ENCODE measurements at regions not wholly inside any gene's neighbourhood (a gene's known extent, or its start where the extent isn't known, plus 50 kb on each side); places are given as distances from the start of the nearest gene placed in this dataset.

DNA sequence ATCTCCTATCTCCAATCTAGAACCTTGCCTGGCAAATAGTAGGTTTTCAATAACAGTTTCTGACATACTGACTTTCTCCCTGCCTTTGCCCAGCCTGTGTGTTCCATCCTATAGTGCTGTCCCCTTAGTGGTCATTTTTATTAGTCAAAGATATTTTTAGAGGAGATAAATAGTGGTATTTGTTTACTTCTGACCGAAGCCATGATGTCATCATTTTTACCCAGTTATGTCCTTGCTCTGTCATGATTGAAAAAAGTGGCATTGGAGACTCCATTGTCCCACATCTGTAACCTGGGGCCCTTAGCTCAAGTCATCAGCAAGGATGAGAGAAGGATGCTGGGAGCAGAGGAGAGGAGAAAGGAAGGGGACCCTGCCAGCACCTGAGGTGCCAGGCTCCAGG lies 80.6 kb upstream of the ATP2B2 start:
- Histone ChIP-seq H3K27ac (ENCODE audit: low read depth in 2 of 2, low read length in 2 of 2) (no peak overlapping the region), H3K4me3 (ENCODE audit: low read length in 3 of 3) (no peak overlapping the region), H3K9me3 (ENCODE audit: control insufficient read depth in 2 of 3, insufficient read depth in 1 of 3, low read length in 3 of 3) (no peaks in the 10 kb centered on the region), H3K4me1 (ENCODE audit: control insufficient read depth in 2 of 3, insufficient read depth in 2 of 3, low read depth in 1 of 3, low read length in 3 of 3) (peaks cover 0 to 6% (median 0%) of the 10 kb centered on the region in 3 donors), H3K9ac (ENCODE audit: low read length in 3 of 3) (no peak overlapping the region), H3K27me3 (ENCODE audit: control insufficient read depth, insufficient read depth, low read length) (no peaks in the 10 kb centered on the region), H3K36me3 (ENCODE audit: control insufficient read depth in 2 of 3, insufficient read depth in 3 of 3, low read length in 3 of 3) (no peaks in the 10 kb centered on the region)
- no peak for FAIRE-seq
- intact Hi-C loops (cut with DNase I), result no loop called here
- DNase-seq, result no peak
- TF ChIP-seq, protein P1, sequence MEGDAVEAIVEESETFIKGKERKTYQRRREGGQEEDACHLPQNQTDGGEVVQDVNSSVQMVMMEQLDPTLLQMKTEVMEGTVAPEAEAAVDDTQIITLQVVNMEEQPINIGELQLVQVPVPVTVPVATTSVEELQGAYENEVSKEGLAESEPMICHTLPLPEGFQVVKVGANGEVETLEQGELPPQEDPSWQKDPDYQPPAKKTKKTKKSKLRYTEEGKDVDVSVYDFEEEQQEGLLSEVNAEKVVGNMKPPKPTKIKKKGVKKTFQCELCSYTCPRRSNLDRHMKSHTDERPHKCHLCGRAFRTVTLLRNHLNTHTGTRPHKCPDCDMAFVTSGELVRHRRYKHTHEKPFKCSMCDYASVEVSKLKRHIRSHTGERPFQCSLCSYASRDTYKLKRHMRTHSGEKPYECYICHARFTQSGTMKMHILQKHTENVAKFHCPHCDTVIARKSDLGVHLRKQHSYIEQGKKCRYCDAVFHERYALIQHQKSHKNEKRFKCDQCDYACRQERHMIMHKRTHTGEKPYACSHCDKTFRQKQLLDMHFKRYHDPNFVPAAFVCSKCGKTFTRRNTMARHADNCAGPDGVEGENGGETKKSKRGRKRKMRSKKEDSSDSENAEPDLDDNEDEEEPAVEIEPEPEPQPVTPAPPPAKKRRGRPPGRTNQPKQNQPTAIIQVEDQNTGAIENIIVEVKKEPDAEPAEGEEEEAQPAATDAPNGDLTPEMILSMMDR (IDR thresholded peaks at IDR 0.05; ENCODE audit: borderline replicate concordance, extremely low read depth, insufficient read depth), result no peak

DNA sequence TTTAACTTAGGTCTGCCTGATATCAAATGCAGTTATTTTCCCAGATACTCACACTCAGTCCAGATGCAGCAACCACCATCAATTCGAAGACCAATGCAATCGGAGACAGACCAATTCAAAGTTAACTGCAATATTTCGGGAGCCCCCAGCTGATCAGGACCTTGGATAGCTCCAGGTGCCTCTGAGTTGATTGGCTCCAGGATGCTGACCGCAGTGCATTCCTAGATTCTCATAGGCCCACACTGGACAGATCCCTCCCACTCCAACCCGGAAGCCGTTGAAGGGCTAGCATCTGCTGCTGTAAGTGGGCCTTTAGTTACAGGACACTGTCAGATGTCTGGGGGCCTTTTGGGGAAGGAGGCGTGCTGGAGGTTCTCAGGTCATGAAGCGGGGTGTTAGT lies 89.5 kb upstream of the ATP2B2 start:
- Histone ChIP-seq H3K27ac (ENCODE audit: low read depth in 2 of 2, low read length in 2 of 2) (no peak overlapping the region), H3K9ac (ENCODE audit: low read length in 3 of 3) (no peak overlapping the region), H3K27me3 (ENCODE audit: control insufficient read depth, insufficient read depth, low read length) (no peaks in the 10 kb centered on the region), H3K9me3 (ENCODE audit: control insufficient read depth in 2 of 3, insufficient read depth in 1 of 3, low read length in 3 of 3) (no peaks in the 10 kb centered on the region), H3K36me3 (ENCODE audit: control insufficient read depth in 2 of 3, insufficient read depth in 3 of 3, low read length in 3 of 3) (no peaks in the 10 kb centered on the region), H3K4me1 (ENCODE audit: control insufficient read depth in 2 of 3, insufficient read depth in 2 of 3, low read depth in 1 of 3, low read length in 3 of 3) (peaks cover 0 to 7% (median 2%) of the 10 kb centered on the region in 3 donors), H3K4me3 (ENCODE audit: low read length in 3 of 3) (no peak overlapping the region)
- intact Hi-C loops (cut with DNase I), result no loop called here
- DNase-seq, result peak in 4 of 5 donors; percentile 89 to 94 (median 93)
- no peak for FAIRE-seq
- TF ChIP-seq, protein P1 (IDR thresholded peaks at IDR 0.05; ENCODE audit: borderline replicate concordance, extremely low read depth, insufficient read depth), result no peak

DNA sequence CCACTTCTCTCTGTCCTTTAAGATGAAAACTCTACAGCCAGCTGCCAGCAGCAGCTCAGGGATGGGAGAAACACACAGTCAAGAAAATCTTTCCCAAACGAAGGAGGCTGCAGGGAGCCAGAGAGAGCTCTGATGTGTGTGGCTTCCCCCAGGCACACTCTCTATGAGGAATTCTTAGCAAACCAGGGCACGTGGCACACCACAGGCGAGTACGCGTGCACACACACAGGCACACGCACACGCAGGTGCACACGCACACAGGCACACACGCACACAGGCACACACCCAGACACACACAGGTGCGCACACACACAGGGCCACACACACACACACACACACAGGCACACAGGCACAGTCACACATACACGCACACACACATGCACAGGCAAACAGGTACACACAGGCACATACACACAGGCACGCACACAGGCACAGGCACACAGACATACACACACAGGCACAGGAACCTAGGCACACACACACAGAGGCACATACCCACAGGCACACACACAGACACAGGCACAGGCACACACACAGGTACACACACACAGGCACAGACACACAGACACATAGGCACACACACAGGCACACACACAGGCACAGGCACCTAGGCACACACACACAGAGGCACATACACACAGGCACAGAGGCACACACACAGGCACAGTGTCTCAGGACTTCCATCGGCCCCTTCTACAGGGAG lies 91.5 kb upstream of the ATP2B2 start:
- Histone ChIP-seq H3K4me3 (ENCODE audit: low read length in 3 of 3) (no peak overlapping the region), H3K9ac (ENCODE audit: low read length in 3 of 3) (no peak overlapping the region), H3K27me3 (ENCODE audit: control insufficient read depth, insufficient read depth, low read length) (no peaks in the 10 kb centered on the region), H3K27ac (ENCODE audit: low read depth in 2 of 2, low read length in 2 of 2) (no peak overlapping the region), H3K36me3 (ENCODE audit: control insufficient read depth in 2 of 3, insufficient read depth in 3 of 3, low read length in 3 of 3) (no peaks in the 10 kb centered on the region), H3K9me3 (ENCODE audit: control insufficient read depth in 2 of 3, insufficient read depth in 1 of 3, low read length in 3 of 3) (no peaks in the 10 kb centered on the region), H3K4me1 (ENCODE audit: control insufficient read depth in 2 of 3, insufficient read depth in 2 of 3, low read depth in 1 of 3, low read length in 3 of 3) (peaks cover 0 to 16% (median 10%) of the 10 kb centered on the region in 3 donors)
- FAIRE-seq, result no peak
- no peak for DNase-seq
- TF ChIP-seq, protein P1 (IDR thresholded peaks at IDR 0.05; ENCODE audit: borderline replicate concordance, extremely low read depth, insufficient read depth), result no peak
- intact Hi-C loops (cut with DNase I), result no loop called here

Data from kidney (tissue), 13 donors.